HG03103 (cell line): ENCODE measurements at regions not wholly inside any gene's neighbourhood (a gene's known extent, or its start where the extent isn't known, plus 50 kb on each side); places are given as distances from the start of the nearest gene placed in this dataset.
"Not testable (repeated sequence)": the region's sequence is repeated elsewhere in the genome, so short reads cannot be mapped to it uniquely, and the experiment has no call there.

Experiments
- ATAC-seq: cut with Tn5 transposase; IDR thresholded peaks from one replicate; pipeline ENCODE4 v1.9.1; 2021; ENCODE audit warnings: low read depth; ENCODE audit not compliant: unreplicated experiment

- no peak for ATAC-seq
Measured at GRCh38 chr10:53108317-53108934, 335.8 kb upstream of the MBL2 start.

GRCh38 chr10:53107711-53108110 is 335.1 kb upstream of the MBL2 start:
- no peak for ATAC-seq

- no peak for ATAC-seq
Measured at GRCh38 chr10:53102424-53102823, 329.8 kb upstream of the MBL2 start.

GRCh38 chr10:53093878-53094277 is 321.3 kb upstream of the MBL2 start:
- ATAC-seq: no peak

- no peak for ATAC-seq
Measured at GRCh38 chr10:53091574-53091973, 319.0 kb upstream of the MBL2 start.

- ATAC-seq: no peak
Measured at GRCh38 chr10:53088961-53089360, 316.4 kb upstream of the MBL2 start.

- ATAC-seq: no peak
Measured at GRCh38 chr10:53079283-53079682, 306.7 kb upstream of the MBL2 start.

- ATAC-seq: no peak
Measured at GRCh38 chr10:53076948-53077347, 304.4 kb upstream of the MBL2 start.

GRCh38 chr10:53075469-53075868 is 302.9 kb upstream of the MBL2 start:
- ATAC-seq: no peak

- ATAC-seq: no peak
Measured at GRCh38 chr10:53072144-53072543, 299.6 kb upstream of the MBL2 start.

- no peak for ATAC-seq
Measured at GRCh38 chr10:53071505-53072125, 299.0 kb upstream of the MBL2 start.

- no peak for ATAC-seq
Measured at GRCh38 chr10:53069013-53069412, 296.4 kb upstream of the MBL2 start.

- ATAC-seq: no peak
Measured at GRCh38 chr10:53064614-53065013, 292.0 kb upstream of the MBL2 start.

- no peak for ATAC-seq
Measured at GRCh38 chr10:53063805-53064204, 291.2 kb upstream of the MBL2 start.

- no peak for ATAC-seq
Measured at GRCh38 chr10:53052521-53053164, 280.1 kb upstream of the MBL2 start.

GRCh38 chr10:53045315-53045714 is 272.7 kb upstream of the MBL2 start:
- ATAC-seq: no peak

GRCh38 chr10:53035823-53036222 is 263.2 kb upstream of the MBL2 start:
- not testable (repeated sequence) for ATAC-seq

GRCh38 chr10:53033396-53033795 is 260.8 kb upstream of the MBL2 start:
- no peak for ATAC-seq

- ATAC-seq: peak; percentile 58
Measured at GRCh38 chr10:53029872-53030849, 257.6 kb upstream of the MBL2 start.

GRCh38 chr10:53029449-53029848 is 256.9 kb upstream of the MBL2 start:
- no peak for ATAC-seq

GRCh38 chr10:53025765-53026164 is 253.2 kb upstream of the MBL2 start:
- ATAC-seq: not testable (repeated sequence)
